BE2C (cell line): ENCODE measurements at regions not wholly inside any gene's neighbourhood (a gene's known extent, or its start where the extent isn't known, plus 50 kb on each side); places are given as distances from the start of the nearest gene placed in this dataset.

Experiments used
- DNase-seq: peaks from one replicate; pipeline ENCODE4 v3.0.0-alpha.2; 2020
- H3K27me3 ChIP-seq: fragments of 250-450 bp; sonication (Bioruptor Pico); 2 replicates; pipeline ENCODE4 v1.5.1; 2020; ENCODE audit warnings: mild to moderate bottlenecking
- H3K36me3 ChIP-seq: fragments of 250-450 bp; sonication (Bioruptor Pico); 2 replicates; pipeline ENCODE4 v1.5.1; 2020; ENCODE audit warnings: mild to moderate bottlenecking
- H3K4me1 ChIP-seq: fragments of 250-450 bp; sonication (Bioruptor Pico); 2 replicates; pipeline ENCODE4 v1.5.1; 2020
- H3K4me3 ChIP-seq: 2 replicates; pipeline ENCODE4 v1.5.1; 2011; ENCODE audit warnings: low read depth, low read length
- H3K9me3 ChIP-seq: fragments of 250-450 bp; sonication (Bioruptor Pico); 2 replicates; pipeline ENCODE4 v1.5.1; 2020
- CTCF ChIP-seq: IDR thresholded peaks from 2 replicates; pipeline ENCODE4 v1.5.1; 2012; ENCODE audit warnings: mild to moderate bottlenecking, low read depth, low read length

GRCh38 chr3:44011680-44012079 is 230.0 kb upstream of the TOPAZ1 start:
- no peaks in the 10 kb centered on the region for H3K9me3 ChIP-seq
- no peaks in the 10 kb centered on the region for H3K4me1 ChIP-seq
- no peaks in the 10 kb centered on the region for H3K36me3 ChIP-seq
- DNase-seq = no peak
- no peak overlapping the region for H3K4me3 ChIP-seq
- TF ChIP-seq CTCF = no peak
- no peaks in the 10 kb centered on the region for H3K27me3 ChIP-seq

- Histone ChIP-seq H3K4me1 (no peaks in the 10 kb centered on the region), H3K9me3 (no peaks in the 10 kb centered on the region), H3K4me3 (no peak overlapping the region), H3K36me3 (no peaks in the 10 kb centered on the region), H3K27me3 (no peaks in the 10 kb centered on the region)
- no peak for TF ChIP-seq CTCF
- DNase-seq = no peak
These were observed 229.4 kb upstream of the TOPAZ1 start for GRCh38 chr3:44012160-44012899.

DNA sequence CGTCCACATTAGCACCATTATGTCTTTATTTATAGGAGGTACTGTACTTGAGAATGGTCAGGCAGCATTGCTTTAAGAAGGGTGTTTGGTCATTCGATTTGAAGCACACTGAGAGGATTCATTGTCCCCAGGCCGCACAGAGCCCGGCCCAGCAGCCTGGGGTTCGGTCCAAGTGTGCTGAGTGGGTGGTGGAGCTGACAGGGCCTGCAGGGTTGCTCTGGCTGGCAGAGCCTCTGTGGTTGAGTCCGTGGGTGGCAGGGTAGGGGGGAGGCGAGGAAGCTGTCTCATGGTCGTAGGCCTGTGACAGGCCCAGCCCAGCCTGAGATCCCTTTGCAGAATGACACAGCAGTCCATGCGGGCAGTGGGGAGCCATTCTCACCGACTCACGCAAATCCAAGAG is 227.7 kb upstream of the TOPAZ1 start:
- H3K4me3 ChIP-seq = no peak overlapping the region
- no peaks in the 10 kb centered on the region for H3K4me1 ChIP-seq
- H3K27me3 ChIP-seq = no peaks in the 10 kb centered on the region
- DNase-seq = no peak
- H3K36me3 ChIP-seq = no peaks in the 10 kb centered on the region
- TF ChIP-seq CTCF = no peak
- no peaks in the 10 kb centered on the region for H3K9me3 ChIP-seq

DNA sequence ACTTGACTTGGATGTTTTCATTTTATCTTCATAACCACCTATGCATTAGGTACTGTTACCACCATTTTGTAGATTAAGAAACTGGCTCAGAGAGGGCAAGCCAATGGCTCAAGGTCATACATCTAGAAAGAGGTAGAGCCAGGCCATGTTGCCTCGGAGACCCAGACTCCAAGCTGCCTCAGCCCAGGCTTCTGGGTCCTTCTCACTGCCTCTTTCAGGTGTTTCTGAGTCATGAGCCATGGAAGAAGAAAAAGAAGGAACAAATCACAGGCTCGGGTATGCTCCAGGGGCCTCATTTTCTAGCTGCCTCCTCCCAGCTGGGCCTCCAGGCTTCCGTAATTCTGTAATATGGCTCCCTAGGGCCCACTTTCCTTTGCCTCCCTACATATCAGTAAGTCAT is 226.5 kb upstream of the TOPAZ1 start:
- no peak for DNase-seq
- Histone ChIP-seq H3K4me3 (no peak overlapping the region), H3K9me3 (no peaks in the 10 kb centered on the region), H3K27me3 (no peaks in the 10 kb centered on the region), H3K36me3 (no peaks in the 10 kb centered on the region), H3K4me1 (no peaks in the 10 kb centered on the region)
- TF ChIP-seq CTCF = no peak

- H3K36me3 ChIP-seq = no peaks in the 10 kb centered on the region
- no peak overlapping the region for H3K4me3 ChIP-seq
- H3K27me3 ChIP-seq = no peaks in the 10 kb centered on the region
- no peaks in the 10 kb centered on the region for H3K9me3 ChIP-seq
- DNase-seq = no peak
- H3K4me1 ChIP-seq = no peaks in the 10 kb centered on the region
- TF ChIP-seq CTCF = no peak
These were observed 224.9 kb upstream of the TOPAZ1 start for GRCh38 chr3:44016818-44017217.

- DNase-seq = no peak
- no peaks in the 10 kb centered on the region for H3K27me3 ChIP-seq
- no peaks in the 10 kb centered on the region for H3K4me1 ChIP-seq
- no peak overlapping the region for H3K4me3 ChIP-seq
- H3K36me3 ChIP-seq = no peaks in the 10 kb centered on the region
- no peaks in the 10 kb centered on the region for H3K9me3 ChIP-seq
- TF ChIP-seq CTCF = no peak
These were observed 222.8 kb upstream of the TOPAZ1 start for GRCh38 chr3:44018926-44019325.
